HG02642 (cell line): ENCODE measurements at regions not wholly inside any gene's neighbourhood (a gene's known extent, or its start where the extent isn't known, plus 50 kb on each side); places are given as distances from the start of the nearest gene placed in this dataset.
"Not testable (repeated sequence)": the region's sequence is repeated elsewhere in the genome, so short reads cannot be mapped to it uniquely, and the experiment has no call there.

Experiments used
- ATAC-seq: cut with Tn5 transposase; IDR thresholded peaks from one replicate; pipeline ENCODE4 v1.9.1; 2021; ENCODE audit warnings: mild to moderate bottlenecking; ENCODE audit not compliant: unreplicated experiment, poor library complexity

DNA sequence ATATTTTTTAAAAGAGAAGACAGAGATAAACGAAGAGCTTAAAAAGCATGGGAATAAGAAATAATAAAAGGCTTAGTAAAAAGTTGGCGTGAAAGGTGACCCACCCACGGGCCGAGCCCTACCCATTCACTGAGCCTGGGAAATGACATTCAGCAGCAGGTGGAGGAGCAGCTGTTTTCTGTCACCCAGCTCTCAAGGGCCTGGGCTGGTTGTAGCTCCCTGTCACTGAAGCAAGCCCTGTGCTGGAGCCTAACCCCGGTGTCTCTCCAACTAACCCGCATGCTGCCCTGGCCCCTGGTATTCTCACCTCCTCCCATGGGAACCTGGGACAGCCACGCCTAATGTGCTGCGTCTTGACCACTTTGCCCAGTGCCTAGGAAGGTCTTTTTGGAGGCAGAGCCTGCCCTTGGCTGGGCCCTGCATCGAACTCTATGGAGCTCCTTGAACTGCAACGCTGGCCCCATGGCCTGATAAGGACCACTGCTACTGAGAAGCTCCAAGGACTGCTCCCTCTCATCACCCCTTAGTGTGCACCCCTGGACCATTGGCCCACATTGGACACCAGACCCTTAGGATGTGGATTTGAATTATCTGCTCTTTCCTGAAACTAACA, 68.8 kb upstream of the IYD start:
- ATAC-seq = no peak

DNA sequence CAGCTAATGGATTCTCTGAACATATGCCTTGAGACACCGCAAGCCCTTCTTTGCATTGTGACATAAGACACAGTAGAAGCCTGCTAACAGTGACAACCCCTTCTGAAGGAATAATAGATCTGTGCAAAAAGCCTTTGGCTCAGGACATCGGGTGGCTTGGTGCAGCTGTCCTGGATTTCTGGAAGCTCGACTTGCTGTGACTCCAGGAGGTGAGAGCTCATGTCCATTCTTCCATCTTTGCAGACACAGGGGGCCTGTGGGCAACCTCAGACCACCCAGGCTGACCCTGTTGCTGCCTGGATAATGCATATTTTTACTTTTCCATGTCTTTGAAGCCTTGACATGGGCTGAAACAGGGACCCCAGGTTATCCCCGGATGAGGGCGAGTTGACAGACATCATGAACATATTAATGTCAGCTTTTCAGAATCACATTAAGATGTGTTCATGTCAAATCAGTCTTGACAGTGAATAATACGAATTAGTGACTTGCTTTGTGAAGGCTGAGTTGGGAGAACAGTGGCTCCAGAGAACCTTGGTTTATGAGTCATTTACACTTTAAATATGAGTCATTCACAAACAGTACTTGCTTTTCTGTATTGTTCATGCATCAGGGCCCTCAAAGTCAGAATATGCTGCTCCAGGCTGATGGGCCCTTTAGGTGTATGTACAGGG, 66.8 kb upstream of the IYD start:
- peak; percentile 78 for ATAC-seq

- peak; percentile 13 for ATAC-seq
Measured at GRCh38 chr6:150302520-150303176, 66.2 kb upstream of the IYD start.

- no peak for ATAC-seq
Measured at GRCh38 chr6:150303256-150303655, 65.6 kb upstream of the IYD start.

DNA sequence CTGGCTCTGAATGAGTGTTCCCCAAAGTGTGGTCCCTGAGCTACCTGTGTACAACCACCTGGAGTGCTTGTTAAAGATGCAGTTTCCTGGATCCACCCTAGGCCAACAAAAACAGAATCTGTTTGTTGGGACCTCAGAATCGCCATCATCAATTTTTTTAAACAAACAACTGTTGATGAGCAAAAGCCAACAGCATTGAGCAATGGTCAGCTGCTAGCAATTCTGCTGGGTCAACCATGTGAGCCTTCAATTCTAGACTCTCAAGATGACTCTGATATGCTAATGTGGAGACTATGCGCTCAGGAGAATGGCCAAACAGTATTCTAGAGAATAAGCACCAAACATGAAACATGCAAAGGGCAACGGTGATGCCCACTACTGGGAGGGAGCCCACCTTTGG, 64.4 kb upstream of the IYD start:
- no peak for ATAC-seq

- no peak for ATAC-seq
Measured at GRCh38 chr6:150306290-150306689, 62.5 kb upstream of the IYD start.

- no peak for ATAC-seq
Measured at GRCh38 chr6:150307520-150307919, 61.3 kb upstream of the IYD start.

GRCh38 chr6:150308812-150309645, 59.8 kb upstream of the IYD start:
- ATAC-seq = no peak

GRCh38 chr6:150310539-150310938, 58.3 kb upstream of the IYD start:
- no peak for ATAC-seq

GRCh38 chr6:150311149-150311944, 57.5 kb upstream of the IYD start:
- not testable (repeated sequence) for ATAC-seq

DNA sequence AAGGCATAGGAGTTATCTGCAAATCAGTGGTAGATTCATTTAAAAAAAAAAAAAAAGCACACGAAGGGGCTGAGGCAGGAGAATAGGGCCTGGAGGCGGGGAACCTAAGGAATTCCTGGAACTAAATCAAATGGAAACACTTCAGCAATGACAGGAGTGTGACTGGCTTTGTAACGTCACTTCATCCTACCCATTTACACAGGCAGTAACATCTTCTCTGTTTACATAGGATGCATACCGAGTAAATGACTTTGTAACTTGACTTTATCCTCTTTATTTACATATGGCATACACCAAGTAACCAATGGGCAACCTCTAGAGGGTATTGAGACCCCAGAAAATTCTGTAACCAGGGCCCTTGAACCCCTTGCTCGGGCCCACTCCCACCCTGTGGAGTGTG, 56.4 kb upstream of the IYD start:
- ATAC-seq = no peak

DNA sequence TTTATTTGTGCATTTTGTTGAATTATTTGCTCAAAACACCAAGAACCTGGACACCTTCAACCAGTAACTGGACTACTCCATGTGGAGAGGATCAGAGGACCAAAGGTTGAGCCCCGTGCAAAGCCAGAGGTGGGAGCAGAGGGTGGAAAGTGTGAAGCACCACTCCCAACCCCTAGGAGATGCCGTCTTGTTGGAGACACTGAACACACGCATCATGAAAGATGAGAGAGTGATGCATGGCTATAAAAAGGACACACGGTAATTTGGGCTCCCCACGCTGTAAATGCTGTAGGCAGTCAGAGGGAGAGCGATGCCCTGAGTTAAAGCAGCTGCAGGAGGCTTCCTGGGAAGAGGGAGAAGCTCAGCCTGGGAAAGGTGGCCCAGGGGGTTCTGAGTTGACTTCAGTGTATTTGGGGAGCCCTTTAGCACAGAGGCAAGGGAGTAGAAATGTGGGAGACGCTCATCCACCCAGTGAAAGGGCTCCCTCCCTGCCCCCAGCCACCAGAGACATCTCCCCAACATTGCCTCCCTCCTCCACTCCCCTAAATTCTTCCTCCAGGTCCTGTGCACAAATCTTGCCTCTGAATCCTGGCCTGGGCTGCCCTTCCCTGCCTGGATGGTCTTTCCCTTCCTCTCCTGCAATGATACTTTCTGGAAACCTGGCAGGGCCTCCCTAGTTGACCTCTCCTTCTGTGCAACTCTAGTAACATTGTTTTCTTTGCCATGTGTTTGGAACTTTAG, 55.8 kb upstream of the IYD start:
- no peak for ATAC-seq

GRCh38 chr6:150313781-150314180, 55.0 kb upstream of the IYD start:
- ATAC-seq = no peak

- no peak for ATAC-seq
Measured at GRCh38 chr6:150314230-150315188, 54.3 kb upstream of the IYD start.

- ATAC-seq = no peak
Measured at GRCh38 chr6:150315626-150316025, 53.2 kb upstream of the IYD start.

- no peak for ATAC-seq
Measured at GRCh38 chr6:150316936-150317335, 51.9 kb upstream of the IYD start.
